Thymus (tissue), 11 donors: ENCODE measurements at regions not wholly inside any gene's neighbourhood (a gene's known extent, or its start where the extent isn't known, plus 50 kb on each side); places are given as distances from the start of the nearest gene placed in this dataset.

ENCODE experiments used
- DNase-seq, 9 donors: peaks; one replicate each; pipeline ENCODE4 v3.0.0-alpha.2; 2013; ENCODE audit warnings: low spot score in 9 of 9, low read depth in 6 of 9, missing footprints in 1 of 9
- H3K27ac ChIP-seq, 2 donors: one replicate each; pipeline ENCODE4 v1.5.1; 2013; ENCODE audit warnings: control low read depth in 1 of 2, low read depth in 1 of 2, low read length in 1 of 2, mild to moderate bottlenecking in 1 of 2, moderate library complexity in 1 of 2
- H3K27me3 ChIP-seq, 2 donors: one replicate each; pipeline ENCODE4 v1.5.1; 2013; ENCODE audit warnings: low read length in 1 of 2; ENCODE audit not compliant: control insufficient read depth in 2 of 2, insufficient read depth in 1 of 2
- H3K36me3 ChIP-seq, 2 donors: one replicate each; pipeline ENCODE4 v1.5.1; 2013; ENCODE audit warnings: low read length in 1 of 2, mild to moderate bottlenecking in 1 of 2, moderate library complexity in 1 of 2; ENCODE audit not compliant: control insufficient read depth in 2 of 2, insufficient read depth in 2 of 2
- H3K4me1 ChIP-seq, 2 donors: one replicate each; pipeline ENCODE4 v1.5.1; 2013; ENCODE audit warnings: low read length in 2 of 2; ENCODE audit not compliant: control insufficient read depth in 2 of 2, insufficient read depth in 2 of 2
- H3K4me3 ChIP-seq, 2 donors: one replicate each; pipeline ENCODE4 v1.5.1; 2013; ENCODE audit warnings: low read length in 2 of 2, control low read depth in 1 of 2, mild to moderate bottlenecking in 1 of 2
- H3K9me3 ChIP-seq, 2 donors: one replicate each; pipeline ENCODE4 v1.5.1; 2013; ENCODE audit warnings: low read length in 1 of 2, mild to moderate bottlenecking in 1 of 2; ENCODE audit not compliant: control insufficient read depth in 2 of 2, insufficient read depth in 1 of 2
- WGBS: extraction: QIAGEN DNeasy Blood & Tissue Kit; methylation state at CpG from one replicate; pipeline ENCODE4 v1.1.7; 2013; 5-methylcytosine and 5-hydroxymethylcytosine counted together
- donor health status: healthy.

GRCh38 chr5:23169660-23170416 lies 316.7 kb upstream of the CDH12 start:
- Histone ChIP-seq H3K27ac (no peak overlapping the region), H3K4me1 (no peaks in the 10 kb centered on the region), H3K36me3 (no peaks in the 10 kb centered on the region), H3K9me3 (no peaks in the 10 kb centered on the region), H3K27me3 (no peaks in the 10 kb centered on the region), H3K4me3 (no peak overlapping the region)
- DNase-seq: no peak
- 79% methylated on average over 7 of the region's 7 CpGs for WGBS

- DNase-seq: no peak
- Histone ChIP-seq H3K4me1 (no peaks in the 10 kb centered on the region), H3K27me3 (no peaks in the 10 kb centered on the region), H3K4me3 (no peak overlapping the region), H3K9me3 (no peaks in the 10 kb centered on the region), H3K27ac (no peak overlapping the region), H3K36me3 (no peaks in the 10 kb centered on the region)
Observed at GRCh38 chr5:23164971-23165370, 311.8 kb upstream of the CDH12 start.

- no peak overlapping the region for H3K4me3 ChIP-seq
- H3K4me1 ChIP-seq: no peaks in the 10 kb centered on the region
- no peaks in the 10 kb centered on the region for H3K9me3 ChIP-seq
- WGBS: 93% methylated on average over 2 of the region's 2 CpGs
- no peaks in the 10 kb centered on the region for H3K27me3 ChIP-seq
- H3K36me3 ChIP-seq: no peaks in the 10 kb centered on the region
- DNase-seq: no peak
- no peak overlapping the region for H3K27ac ChIP-seq
Observed at GRCh38 chr5:23158179-23158578, 305.0 kb upstream of the CDH12 start.

- WGBS: 92% methylated on average over 1 of the region's 1 CpG
Observed at GRCh38 chr5:23157716-23158115, 304.6 kb upstream of the CDH12 start.

GRCh38 chr5:23157169-23157568 lies 304.0 kb upstream of the CDH12 start:
- no peaks in the 10 kb centered on the region for H3K27me3 ChIP-seq
- 84% methylated on average over 1 of the region's 1 CpG for WGBS
- no peak overlapping the region for H3K4me3 ChIP-seq
- H3K27ac ChIP-seq: no peak overlapping the region
- no peak for DNase-seq
- no peaks in the 10 kb centered on the region for H3K4me1 ChIP-seq
- H3K9me3 ChIP-seq: no peaks in the 10 kb centered on the region
- H3K36me3 ChIP-seq: no peaks in the 10 kb centered on the region

More at GRCh38 chr5:23157716-23158115, 304.6 kb upstream of the CDH12 start:
- Histone ChIP-seq H3K27ac (no peak overlapping the region), H3K36me3 (no peaks in the 10 kb centered on the region), H3K9me3 (no peaks in the 10 kb centered on the region), H3K4me1 (no peaks in the 10 kb centered on the region), H3K27me3 (no peaks in the 10 kb centered on the region), H3K4me3 (no peak overlapping the region)
- no peak for DNase-seq

GRCh38 chr5:23147625-23148024 lies 294.5 kb upstream of the CDH12 start:
- WGBS: 93% methylated on average over 5 of the region's 5 CpGs
- no peaks in the 10 kb centered on the region for H3K36me3 ChIP-seq
- peaks cover 0 to 10% of the 10 kb centered on the region in 2 donors for H3K9me3 ChIP-seq
- no peak overlapping the region for H3K4me3 ChIP-seq
- no peaks in the 10 kb centered on the region for H3K27me3 ChIP-seq
- DNase-seq: no peak
- H3K4me1 ChIP-seq: no peaks in the 10 kb centered on the region
- no peak overlapping the region for H3K27ac ChIP-seq

GRCh38 chr5:23146183-23146582 lies 293.0 kb upstream of the CDH12 start:
- Histone ChIP-seq H3K4me3 (no peak overlapping the region), H3K36me3 (no peaks in the 10 kb centered on the region), H3K9me3 (peaks cover 0 to 10% of the 10 kb centered on the region in 2 donors), H3K4me1 (no peaks in the 10 kb centered on the region), H3K27ac (no peak overlapping the region), H3K27me3 (no peaks in the 10 kb centered on the region)
- DNase-seq: no peak
- 96% methylated on average over 11 of the region's 11 CpGs for WGBS

- Histone ChIP-seq H3K4me1 (no peaks in the 10 kb centered on the region), H3K36me3 (no peaks in the 10 kb centered on the region), H3K27me3 (no peaks in the 10 kb centered on the region), H3K27ac (no peak overlapping the region), H3K9me3 (no peaks in the 10 kb centered on the region), H3K4me3 (no peak overlapping the region)
- WGBS: 3% methylated on average over 4 of the region's 4 CpGs
- DNase-seq: no peak
Observed at GRCh38 chr5:23139338-23140171, 286.4 kb upstream of the CDH12 start.

GRCh38 chr5:23136958-23137357 lies 283.8 kb upstream of the CDH12 start:
- no peaks in the 10 kb centered on the region for H3K9me3 ChIP-seq
- H3K36me3 ChIP-seq: no peaks in the 10 kb centered on the region
- DNase-seq: no peak
- no peaks in the 10 kb centered on the region for H3K27me3 ChIP-seq
- 93% methylated on average over 2 of the region's 2 CpGs for WGBS
- no peaks in the 10 kb centered on the region for H3K4me1 ChIP-seq
- no peak overlapping the region for H3K4me3 ChIP-seq
- no peak overlapping the region for H3K27ac ChIP-seq
